ENCODE measurements at regions not wholly inside any gene's neighbourhood (a gene's known extent, or its start where the extent isn't known, plus 50 kb on each side); places are given as distances from the start of the nearest gene placed in this dataset.

DNA sequence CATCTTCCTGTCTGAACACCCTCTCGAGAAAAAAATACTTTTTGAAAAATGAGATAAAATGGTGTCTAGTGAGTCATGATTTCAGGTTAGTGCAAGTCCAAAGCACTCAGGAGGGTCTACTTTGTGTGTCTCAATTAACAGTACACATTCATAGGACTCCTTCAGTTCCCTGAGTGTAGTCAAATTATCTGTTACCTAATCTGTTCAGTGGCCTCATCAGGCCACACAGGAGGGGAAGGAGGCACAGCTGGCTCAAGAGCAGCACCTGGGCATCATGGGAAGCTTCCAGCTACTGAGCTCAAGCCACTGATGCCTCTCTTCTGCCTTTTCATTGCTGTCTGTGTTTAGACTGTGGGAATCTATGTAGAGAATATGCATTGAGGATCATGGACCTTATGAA lies 341.4 kb upstream of the SGO1 start:
- TF ChIP-seq TCF3 (IDR thresholded peaks at IDR 0.05; ENCODE audit: borderline replicate concordance, insufficient read depth, low read depth, low read length) = no peak
- no peak for TF ChIP-seq FOXK2 (IDR thresholded peaks at IDR 0.05)
- TF ChIP-seq, protein P1, sequence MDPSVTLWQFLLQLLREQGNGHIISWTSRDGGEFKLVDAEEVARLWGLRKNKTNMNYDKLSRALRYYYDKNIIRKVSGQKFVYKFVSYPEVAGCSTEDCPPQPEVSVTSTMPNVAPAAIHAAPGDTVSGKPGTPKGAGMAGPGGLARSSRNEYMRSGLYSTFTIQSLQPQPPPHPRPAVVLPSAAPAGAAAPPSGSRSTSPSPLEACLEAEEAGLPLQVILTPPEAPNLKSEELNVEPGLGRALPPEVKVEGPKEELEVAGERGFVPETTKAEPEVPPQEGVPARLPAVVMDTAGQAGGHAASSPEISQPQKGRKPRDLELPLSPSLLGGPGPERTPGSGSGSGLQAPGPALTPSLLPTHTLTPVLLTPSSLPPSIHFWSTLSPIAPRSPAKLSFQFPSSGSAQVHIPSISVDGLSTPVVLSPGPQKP (IDR thresholded peaks at IDR 0.05; ENCODE audit: low read depth, low read length) = no peak
- TF ChIP-seq CEBPB (IDR thresholded peaks at IDR 0.05; ENCODE audit: borderline replicate concordance in 1 of 2, low read depth in 2 of 2, low read length in 2 of 2) = no peak
- TF ChIP-seq POLR2AphosphoS2 (IDR thresholded peaks at IDR 0.05; ENCODE audit: low read depth, low read length) = no peak
- TF ChIP-seq, protein P2, sequence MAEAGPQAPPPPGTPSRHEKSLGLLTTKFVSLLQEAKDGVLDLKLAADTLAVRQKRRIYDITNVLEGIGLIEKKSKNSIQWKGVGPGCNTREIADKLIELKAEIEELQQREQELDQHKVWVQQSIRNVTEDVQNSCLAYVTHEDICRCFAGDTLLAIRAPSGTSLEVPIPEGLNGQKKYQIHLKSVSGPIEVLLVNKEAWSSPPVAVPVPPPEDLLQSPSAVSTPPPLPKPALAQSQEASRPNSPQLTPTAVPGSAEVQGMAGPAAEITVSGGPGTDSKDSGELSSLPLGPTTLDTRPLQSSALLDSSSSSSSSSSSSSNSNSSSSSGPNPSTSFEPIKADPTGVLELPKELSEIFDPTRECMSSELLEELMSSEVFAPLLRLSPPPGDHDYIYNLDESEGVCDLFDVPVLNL (IDR thresholded peaks at IDR 0.05; ENCODE audit: low read depth, low read length) = no peak
- TF ChIP-seq POLR2AphosphoS5 (IDR thresholded peaks at IDR 0.05; ENCODE audit: low read length) = no peak
- no peak for TF ChIP-seq NBN (IDR thresholded peaks at IDR 0.05)
- TF ChIP-seq EZH2 (IDR thresholded peaks at IDR 0.05; ENCODE audit: borderline replicate concordance, control insufficient read depth, low read depth, low read length) = no peak
